ENCODE measurements at regions not wholly inside any gene's neighbourhood (a gene's known extent, or its start where the extent isn't known, plus 50 kb on each side); places are given as distances from the start of the nearest gene placed in this dataset.

DNA sequence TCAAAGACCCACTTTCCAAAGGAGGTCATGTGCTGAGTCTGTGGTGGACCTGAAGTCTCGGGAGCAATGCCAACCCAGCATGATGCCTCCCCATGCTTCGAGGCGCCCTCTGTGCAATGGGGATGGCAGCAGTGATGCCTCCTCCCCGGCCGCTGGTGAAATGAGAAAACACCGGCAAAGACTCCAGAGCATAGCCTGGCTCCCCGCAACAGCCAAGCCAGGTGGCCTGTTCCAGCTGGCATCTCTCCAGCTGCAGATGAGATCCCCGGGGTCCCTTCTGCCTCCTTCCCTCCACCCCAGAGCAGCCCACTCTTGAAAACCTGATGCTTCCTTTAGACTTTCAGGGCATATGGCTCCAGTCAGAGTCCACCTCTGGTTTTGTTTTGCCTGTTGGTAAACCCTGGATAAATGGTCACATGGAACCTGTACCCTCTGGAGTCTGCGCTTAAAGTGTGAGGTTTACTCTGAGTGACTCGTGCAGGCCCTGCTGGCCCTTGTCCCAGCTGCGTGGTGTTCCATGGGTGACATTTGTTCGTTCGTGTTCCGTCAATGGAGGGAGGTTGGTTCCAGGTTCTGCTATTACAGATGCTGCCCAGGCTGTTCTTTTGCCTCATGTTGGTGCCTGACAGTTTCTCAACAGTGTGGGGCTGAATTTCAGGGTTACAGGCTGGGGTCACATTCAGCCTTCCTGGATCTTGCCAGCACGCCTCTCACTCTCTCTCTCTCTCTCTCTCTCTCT lies 181.8 kb upstream of the CIBAR2 start:
- no peak for DNase-seq (ENCODE audit: extremely low read depth, insufficient read length)
- Histone ChIP-seq H3K27me3 (replicated peaks; ENCODE audit: control insufficient read depth, insufficient read depth, low read length) (no peaks in the 10 kb centered on the region), H3K36me3 (ENCODE audit: control insufficient read depth, insufficient read depth, low read length) (no peaks in the 10 kb centered on the region), H3K4me3 (replicated peaks; ENCODE audit: low read depth, low read length) (no peak overlapping the region)
- TF ChIP-seq, protein P1, sequence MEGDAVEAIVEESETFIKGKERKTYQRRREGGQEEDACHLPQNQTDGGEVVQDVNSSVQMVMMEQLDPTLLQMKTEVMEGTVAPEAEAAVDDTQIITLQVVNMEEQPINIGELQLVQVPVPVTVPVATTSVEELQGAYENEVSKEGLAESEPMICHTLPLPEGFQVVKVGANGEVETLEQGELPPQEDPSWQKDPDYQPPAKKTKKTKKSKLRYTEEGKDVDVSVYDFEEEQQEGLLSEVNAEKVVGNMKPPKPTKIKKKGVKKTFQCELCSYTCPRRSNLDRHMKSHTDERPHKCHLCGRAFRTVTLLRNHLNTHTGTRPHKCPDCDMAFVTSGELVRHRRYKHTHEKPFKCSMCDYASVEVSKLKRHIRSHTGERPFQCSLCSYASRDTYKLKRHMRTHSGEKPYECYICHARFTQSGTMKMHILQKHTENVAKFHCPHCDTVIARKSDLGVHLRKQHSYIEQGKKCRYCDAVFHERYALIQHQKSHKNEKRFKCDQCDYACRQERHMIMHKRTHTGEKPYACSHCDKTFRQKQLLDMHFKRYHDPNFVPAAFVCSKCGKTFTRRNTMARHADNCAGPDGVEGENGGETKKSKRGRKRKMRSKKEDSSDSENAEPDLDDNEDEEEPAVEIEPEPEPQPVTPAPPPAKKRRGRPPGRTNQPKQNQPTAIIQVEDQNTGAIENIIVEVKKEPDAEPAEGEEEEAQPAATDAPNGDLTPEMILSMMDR (IDR thresholded peaks at IDR 0.05; ENCODE audit: insufficient read depth, low read length, poor library complexity, severe bottlenecking): no peak

- Histone ChIP-seq H3K4me3 (replicated peaks; ENCODE audit: low read depth, low read length) (no peak overlapping the region), H3K36me3 (ENCODE audit: control insufficient read depth, insufficient read depth, low read length) (no peaks in the 10 kb centered on the region), H3K27me3 (replicated peaks; ENCODE audit: control insufficient read depth, insufficient read depth, low read length) (no peaks in the 10 kb centered on the region)
- DNase-seq (ENCODE audit: extremely low read depth, insufficient read length): no peak
- TF ChIP-seq, protein P1 (IDR thresholded peaks at IDR 0.05; ENCODE audit: insufficient read depth, low read length, poor library complexity, severe bottlenecking): no peak
These were observed 182.7 kb upstream of the CIBAR2 start for GRCh38 chr16:85294810-85295508.

DNA sequence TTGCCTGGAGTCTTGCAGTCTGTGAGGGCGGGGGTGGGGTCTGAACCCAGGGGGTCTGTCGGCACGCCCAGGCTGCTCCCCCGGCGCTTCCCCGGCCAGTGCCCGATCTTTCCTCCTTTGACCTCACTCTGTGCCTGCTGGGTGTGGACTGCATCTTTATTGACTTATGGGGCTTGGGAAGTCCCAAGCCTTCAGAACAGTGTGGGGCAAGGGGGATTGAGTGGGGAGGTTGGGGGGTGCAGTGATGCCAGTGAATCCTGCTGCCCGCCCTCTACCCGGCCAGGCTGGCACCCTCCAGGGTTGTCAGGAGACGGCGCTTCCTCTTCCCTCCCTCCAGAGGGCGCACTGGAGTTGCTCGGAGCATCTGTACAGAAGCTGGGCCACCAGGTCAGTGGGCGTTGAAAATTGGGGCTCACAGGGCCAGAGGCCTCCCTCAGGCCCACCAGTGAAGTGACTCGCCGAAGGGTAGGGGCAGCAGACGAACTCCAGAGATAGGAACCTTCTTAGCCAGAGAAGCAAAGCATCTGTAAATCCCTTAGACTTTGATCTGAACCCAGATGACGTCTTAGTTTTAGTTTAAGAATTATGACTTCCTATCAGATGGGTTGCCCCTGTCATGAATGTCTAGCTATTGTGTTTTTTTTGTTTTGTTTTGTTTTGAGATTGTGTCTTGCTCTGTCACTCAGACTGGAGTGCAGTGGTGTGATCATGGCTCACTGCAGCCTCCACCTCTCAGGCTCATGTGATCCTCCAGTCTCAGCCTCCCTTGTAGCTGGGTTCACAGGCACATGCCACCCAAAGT lies 184.8 kb upstream of the CIBAR2 start:
- Histone ChIP-seq H3K27me3 (replicated peaks; ENCODE audit: control insufficient read depth, insufficient read depth, low read length) (no peaks in the 10 kb centered on the region; the same call in 1 of the 2 replicates), H3K36me3 (ENCODE audit: control insufficient read depth, insufficient read depth, low read length) (no peaks in the 10 kb centered on the region), H3K4me3 (replicated peaks; ENCODE audit: low read depth, low read length) (no peak overlapping the region)
- no peak for DNase-seq (ENCODE audit: extremely low read depth, insufficient read length)
- TF ChIP-seq, protein P1 (IDR thresholded peaks at IDR 0.05; ENCODE audit: insufficient read depth, low read length, poor library complexity, severe bottlenecking): peak; percentile 90

DNA sequence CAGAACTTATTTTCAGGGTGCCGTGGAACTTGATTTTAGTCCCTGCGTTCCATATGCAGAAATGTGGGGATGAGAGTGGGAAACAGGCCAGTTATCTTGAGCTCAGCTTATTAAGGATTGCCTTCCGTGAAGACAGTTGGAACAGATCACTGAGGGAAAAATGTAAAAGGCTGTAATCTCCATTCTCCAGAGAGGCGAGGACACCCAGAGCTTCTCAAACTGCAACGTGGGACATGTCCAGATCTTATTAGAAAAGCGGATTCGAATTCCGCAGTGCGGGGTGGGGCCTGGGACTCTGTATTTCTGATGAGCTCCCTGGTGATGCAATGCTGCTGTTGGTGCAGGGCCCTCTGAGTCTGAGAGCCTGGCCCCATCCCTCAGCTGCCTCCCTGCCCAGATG lies 185.6 kb upstream of the CIBAR2 start:
- no peak overlapping the region for H3K4me3 ChIP-seq (replicated peaks; ENCODE audit: low read depth, low read length)
- no peak for DNase-seq (ENCODE audit: extremely low read depth, insufficient read length)
- no peaks in the 10 kb centered on the region; the same call in none of the 2 replicates for H3K27me3 ChIP-seq (replicated peaks; ENCODE audit: control insufficient read depth, insufficient read depth, low read length)
- TF ChIP-seq, protein P1 (IDR thresholded peaks at IDR 0.05; ENCODE audit: insufficient read depth, low read length, poor library complexity, severe bottlenecking): no peak
- H3K36me3 ChIP-seq (ENCODE audit: control insufficient read depth, insufficient read depth, low read length): no peaks in the 10 kb centered on the region

DNA sequence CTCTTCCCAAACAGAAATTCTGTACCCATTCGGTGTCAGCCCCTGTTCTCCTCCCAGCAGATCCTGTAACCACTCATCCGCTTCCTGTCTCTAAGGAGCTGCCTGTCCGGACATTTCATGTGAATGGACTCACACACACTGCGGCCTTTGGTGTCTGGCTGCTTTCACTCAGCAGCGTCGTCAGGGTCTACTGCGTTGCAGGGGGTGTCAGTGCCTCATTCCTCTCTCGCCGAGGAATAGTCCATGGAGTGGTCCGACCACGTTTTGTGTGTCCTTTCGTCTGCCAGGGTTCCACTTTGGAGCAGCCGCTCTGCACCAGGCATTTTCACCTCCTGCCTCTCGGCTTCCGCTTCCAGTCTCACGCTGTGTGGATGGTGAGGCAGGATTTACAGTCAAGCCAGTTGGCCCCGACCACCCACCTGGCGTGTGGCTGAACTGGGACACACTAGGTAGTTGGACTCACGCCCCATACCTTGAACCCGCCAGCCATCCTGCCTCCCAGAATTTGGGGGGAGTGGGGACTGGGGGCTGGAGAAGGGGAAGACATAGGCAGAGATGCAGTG lies 188.2 kb upstream of the CIBAR2 start:
- DNase-seq (ENCODE audit: extremely low read depth, insufficient read length): no peak
- Histone ChIP-seq H3K4me3 (replicated peaks; ENCODE audit: low read depth, low read length) (no peak overlapping the region), H3K27me3 (replicated peaks; ENCODE audit: control insufficient read depth, insufficient read depth, low read length) (no peaks in the 10 kb centered on the region; the same call in none of the 2 replicates)

More for the DNA sequence above, 188.2 kb upstream of the CIBAR2 start:
- TF ChIP-seq, protein P1 (IDR thresholded peaks at IDR 0.05; ENCODE audit: insufficient read depth, low read length, poor library complexity, severe bottlenecking): no peak
- no peaks in the 10 kb centered on the region for H3K36me3 ChIP-seq (ENCODE audit: control insufficient read depth, insufficient read depth, low read length)
